SK-N-SH treated with all-trans-retinoic acid at 6 μM for 48 hours (cell line): ENCODE measurements at regions not wholly inside any gene's neighbourhood (a gene's known extent, or its start where the extent isn't known, plus 50 kb on each side); places are given as distances from the start of the nearest gene placed in this dataset.

ENCODE experiments used
- CSDC2 ChIP-seq: fragments of 250-450 bp; sonication (Bioruptor Pico); IDR thresholded peaks from 2 replicates; pipeline ENCODE4 v1.5.0; 2020; ENCODE audit warnings: mild to moderate bottlenecking, moderate library complexity
- ESRRG ChIP-seq: fragments of 250-450 bp; sonication (Bioruptor Pico); IDR thresholded peaks from 2 replicates; pipeline ENCODE4 v1.6.1; 2021; ENCODE audit warnings: mild to moderate bottlenecking
- GLIS3 ChIP-seq: fragments of 250-450 bp; sonication (Bioruptor Pico); IDR thresholded peaks from 2 replicates; pipeline ENCODE4 v1.5.0; 2020; ENCODE audit warnings: mild to moderate bottlenecking, moderate library complexity
- ISL1 ChIP-seq: fragments of 250-450 bp; sonication (Bioruptor Pico); IDR thresholded peaks from 2 replicates; pipeline ENCODE4 v2.1.2; 2022; ENCODE audit warnings: mild to moderate bottlenecking, moderate library complexity
- OSR1 ChIP-seq: fragments of 250-450 bp; sonication (Bioruptor Pico); IDR thresholded peaks from 2 replicates; pipeline ENCODE4 v1.8.0; 2022; ENCODE audit warnings: moderate library complexity, mild to moderate bottlenecking, inconsistent platforms
- SNAI2 ChIP-seq: fragments of 250-450 bp; sonication (Bioruptor Pico); IDR thresholded peaks from 2 replicates; pipeline ENCODE4 v1.5.0; 2020; ENCODE audit warnings: mild to moderate bottlenecking, moderate library complexity
- TCF4 ChIP-seq: fragments of 250-450 bp; sonication (Bioruptor Pico); IDR thresholded peaks from 2 replicates; pipeline ENCODE4 v1.8.0; 2021; ENCODE audit warnings: mild to moderate bottlenecking, moderate library complexity, borderline replicate concordance
- ZC3H10 ChIP-seq: fragments of 250-450 bp; sonication (Bioruptor Pico); IDR thresholded peaks from 2 replicates; pipeline ENCODE4 v1.5.1; 2021; ENCODE audit warnings: mild to moderate bottlenecking, moderate library complexity
- ZNF565 ChIP-seq: fragments of 450-650 bp; formaldehyde crosslinking; conservative IDR thresholded peaks from 2 replicates; pipeline ENCODE4 v1.5.0; 2020; ENCODE audit warnings: low read depth, mild to moderate bottlenecking, moderate library complexity
- TF ChIP-seq, protein P1 (sequence below): fragments of 250-450 bp; sonication (Bioruptor Pico); IDR thresholded peaks from 2 replicates; pipeline ENCODE4 v1.5.1; 2020; ENCODE audit warnings: low read depth, mild to moderate bottlenecking, moderate library complexity
- TF ChIP-seq, protein P2 (sequence below): fragments of 250-450 bp; sonication (Bioruptor Pico); IDR thresholded peaks from 2 replicates; pipeline ENCODE4 v1.8.0; 2020; ENCODE audit warnings: mild to moderate bottlenecking, moderate library complexity, borderline replicate concordance

DNA sequence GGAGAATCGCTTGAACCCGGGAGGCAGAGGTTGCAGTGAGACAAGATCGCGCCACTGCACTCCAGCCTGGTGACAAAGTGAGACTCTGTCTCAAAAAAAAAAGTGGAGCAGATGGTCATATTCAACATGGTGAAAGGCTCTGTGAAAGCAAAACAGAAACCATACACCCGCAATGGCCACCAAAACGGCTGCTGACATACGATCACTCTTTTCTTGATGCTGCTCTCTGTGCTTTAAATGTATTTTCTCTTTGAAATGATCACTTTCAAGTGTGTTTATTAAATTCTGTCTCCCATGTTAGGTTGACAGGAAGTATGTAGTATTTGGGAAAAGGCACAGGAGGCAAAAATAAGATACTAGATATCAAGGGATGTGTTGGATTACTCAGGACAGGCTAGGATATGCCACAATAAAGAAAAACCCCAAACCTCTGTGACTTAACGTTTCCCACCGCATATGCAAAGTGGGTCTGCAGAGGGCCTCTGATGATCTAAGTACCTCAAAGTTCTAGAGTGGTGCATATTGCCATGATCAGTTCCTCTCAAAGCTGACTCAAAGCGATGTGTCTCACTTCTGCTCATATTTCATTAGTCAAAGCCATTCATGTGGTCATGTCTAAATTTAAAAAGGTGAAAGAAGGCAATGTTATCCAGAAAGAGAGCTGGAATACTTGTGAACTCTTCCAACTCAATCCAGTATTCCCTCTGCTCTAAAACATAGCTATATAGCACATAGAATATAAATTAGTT lies 155.1 kb upstream of the SOX4 start:
- TF ChIP-seq, protein P1, sequence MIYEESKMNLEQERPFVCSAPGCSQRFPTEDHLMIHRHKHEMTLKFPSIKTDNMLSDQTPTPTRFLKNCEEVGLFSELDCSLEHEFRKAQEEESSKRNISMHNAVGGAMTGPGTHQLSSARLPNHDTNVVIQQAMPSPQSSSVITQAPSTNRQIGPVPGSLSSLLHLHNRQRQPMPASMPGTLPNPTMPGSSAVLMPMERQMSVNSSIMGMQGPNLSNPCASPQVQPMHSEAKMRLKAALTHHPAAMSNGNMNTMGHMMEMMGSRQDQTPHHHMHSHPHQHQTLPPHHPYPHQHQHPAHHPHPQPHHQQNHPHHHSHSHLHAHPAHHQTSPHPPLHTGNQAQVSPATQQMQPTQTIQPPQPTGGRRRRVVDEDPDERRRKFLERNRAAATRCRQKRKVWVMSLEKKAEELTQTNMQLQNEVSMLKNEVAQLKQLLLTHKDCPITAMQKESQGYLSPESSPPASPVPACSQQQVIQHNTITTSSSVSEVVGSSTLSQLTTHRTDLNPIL, result no peak
- TF ChIP-seq ISL1 (CRISPR knock-in tag) (no peak), ESRRG (CRISPR knock-in tag) (no peak), GLIS3 (CRISPR knock-in tag) (no peak), ZNF565 (no peak), SNAI2 (CRISPR knock-in tag) (no peak), CSDC2 (no peak), OSR1 (CRISPR knock-in tag) (no peak), TCF4 (CRISPR knock-in tag) (no peak), ZC3H10 (CRISPR knock-in tag) (no peak)
- TF ChIP-seq, protein P2, sequence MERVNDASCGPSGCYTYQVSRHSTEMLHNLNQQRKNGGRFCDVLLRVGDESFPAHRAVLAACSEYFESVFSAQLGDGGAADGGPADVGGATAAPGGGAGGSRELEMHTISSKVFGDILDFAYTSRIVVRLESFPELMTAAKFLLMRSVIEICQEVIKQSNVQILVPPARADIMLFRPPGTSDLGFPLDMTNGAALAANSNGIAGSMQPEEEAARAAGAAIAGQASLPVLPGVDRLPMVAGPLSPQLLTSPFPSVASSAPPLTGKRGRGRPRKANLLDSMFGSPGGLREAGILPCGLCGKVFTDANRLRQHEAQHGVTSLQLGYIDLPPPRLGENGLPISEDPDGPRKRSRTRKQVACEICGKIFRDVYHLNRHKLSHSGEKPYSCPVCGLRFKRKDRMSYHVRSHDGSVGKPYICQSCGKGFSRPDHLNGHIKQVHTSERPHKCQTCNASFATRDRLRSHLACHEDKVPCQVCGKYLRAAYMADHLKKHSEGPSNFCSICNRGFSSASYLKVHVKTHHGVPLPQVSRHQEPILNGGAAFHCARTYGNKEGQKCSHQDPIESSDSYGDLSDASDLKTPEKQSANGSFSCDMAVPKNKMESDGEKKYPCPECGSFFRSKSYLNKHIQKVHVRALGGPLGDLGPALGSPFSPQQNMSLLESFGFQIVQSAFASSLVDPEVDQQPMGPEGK (CRISPR knock-in tag), result no peak
